ENCODE measurements at regions not wholly inside any gene's neighbourhood (a gene's known extent, or its start where the extent isn't known, plus 50 kb on each side); places are given as distances from the start of the nearest gene placed in this dataset.

GRCh38 chr3:24640330-24640877 is 145.8 kb upstream of the THRB start:
- no peaks in the 10 kb centered on the region for H3K9me3 Mint-ChIP-seq
- H3K4me1 Mint-ChIP-seq, result no peaks in the 10 kb centered on the region
- H3K27ac Mint-ChIP-seq, result no peak overlapping the region
- H3K4me3 Mint-ChIP-seq, result no peak overlapping the region
- ATAC-seq (ENCODE audit: low read depth) (no peak), DNase-seq (no peak)
- POLR2A ChIA-PET, result no interaction called here
- H3K36me3 Mint-ChIP-seq, result no peaks in the 10 kb centered on the region
- H3K27me3 Mint-ChIP-seq, result no peaks in the 10 kb centered on the region

- H3K27me3 Mint-ChIP-seq, result no peaks in the 10 kb centered on the region
- H3K27ac Mint-ChIP-seq, result no peak overlapping the region
- H3K4me3 Mint-ChIP-seq, result no peak overlapping the region
- H3K9me3 Mint-ChIP-seq, result no peaks in the 10 kb centered on the region
- no peak for ATAC-seq (ENCODE audit: low read depth)
- POLR2A ChIA-PET, result no interaction called here
- no peaks in the 10 kb centered on the region for H3K36me3 Mint-ChIP-seq
- H3K4me1 Mint-ChIP-seq, result no peaks in the 10 kb centered on the region
- no peak for DNase-seq
Measured at GRCh38 chr3:24641628-24642027, 147.0 kb upstream of the THRB start.

- Mint-ChIP-seq H3K27me3 (no peaks in the 10 kb centered on the region), H3K27ac (no peak overlapping the region), H3K4me1 (no peaks in the 10 kb centered on the region), H3K4me3 (no peak overlapping the region), H3K9me3 (no peaks in the 10 kb centered on the region), H3K36me3 (no peaks in the 10 kb centered on the region)
- DNase-seq (no peak), ATAC-seq (ENCODE audit: low read depth) (no peak)
- POLR2A ChIA-PET, result no interaction called here
Measured at GRCh38 chr3:24645047-24645446, 150.4 kb upstream of the THRB start.

- no peaks in the 10 kb centered on the region for H3K4me1 Mint-ChIP-seq
- POLR2A ChIA-PET, result no interaction called here
- no peak for ATAC-seq (ENCODE audit: low read depth)
- H3K36me3 Mint-ChIP-seq, result no peaks in the 10 kb centered on the region
- no peak overlapping the region for H3K4me3 Mint-ChIP-seq
- H3K27me3 Mint-ChIP-seq, result no peaks in the 10 kb centered on the region
- H3K27ac Mint-ChIP-seq, result no peak overlapping the region
- no peak for DNase-seq
- H3K9me3 Mint-ChIP-seq, result no peaks in the 10 kb centered on the region
Measured at GRCh38 chr3:24646790-24647189, 152.1 kb upstream of the THRB start.

- Mint-ChIP-seq H3K27me3 (peaks cover 2% of the 10 kb centered on the region), H3K27ac (no peak overlapping the region)
Measured at GRCh38 chr3:24648063-24648462, 153.4 kb upstream of the THRB start.

GRCh38 chr3:24650839-24651238 is 156.2 kb upstream of the THRB start:
- Mint-ChIP-seq H3K9me3 (peaks cover 1% of the 10 kb centered on the region), H3K4me1 (no peaks in the 10 kb centered on the region), H3K4me3 (no peak overlapping the region), H3K36me3 (no peaks in the 10 kb centered on the region), H3K27me3 (peaks cover 2% of the 10 kb centered on the region), H3K27ac (no peak overlapping the region)
- POLR2A ChIA-PET, result no interaction called here
- DNase-seq, result no peak
- ATAC-seq (ENCODE audit: low read depth), result no peak

More at GRCh38 chr3:24648063-24648462, 153.4 kb upstream of the THRB start:
- POLR2A ChIA-PET, result no interaction called here
- no peak for ATAC-seq (ENCODE audit: low read depth)
- no peaks in the 10 kb centered on the region for H3K36me3 Mint-ChIP-seq
- H3K4me1 Mint-ChIP-seq, result no peaks in the 10 kb centered on the region
- H3K4me3 Mint-ChIP-seq, result no peak overlapping the region
- no peak for DNase-seq
- H3K9me3 Mint-ChIP-seq, result no peaks in the 10 kb centered on the region

GRCh38 chr3:24657870-24658510 is 163.3 kb upstream of the THRB start:
- POLR2A ChIA-PET, result no interaction called here
- no peak overlapping the region for H3K27ac Mint-ChIP-seq
- DNase-seq (no peak), ATAC-seq (ENCODE audit: low read depth) (no peak)
- no peaks in the 10 kb centered on the region for H3K4me1 Mint-ChIP-seq
- peaks cover 4% of the 10 kb centered on the region for H3K27me3 Mint-ChIP-seq
- no peak overlapping the region for H3K4me3 Mint-ChIP-seq
- H3K36me3 Mint-ChIP-seq, result no peaks in the 10 kb centered on the region
- peaks cover 1% of the 10 kb centered on the region for H3K9me3 Mint-ChIP-seq

- no peaks in the 10 kb centered on the region for H3K4me1 Mint-ChIP-seq
- ATAC-seq (ENCODE audit: low read depth) (no peak), DNase-seq (no peak)
- POLR2A ChIA-PET, result no interaction called here
- H3K9me3 Mint-ChIP-seq, result peaks cover 1% of the 10 kb centered on the region
- no peaks in the 10 kb centered on the region for H3K36me3 Mint-ChIP-seq
- H3K27me3 Mint-ChIP-seq, result peaks cover 4% of the 10 kb centered on the region
- H3K27ac Mint-ChIP-seq, result no peak overlapping the region
- no peak overlapping the region for H3K4me3 Mint-ChIP-seq
Measured at GRCh38 chr3:24661175-24661584, 166.5 kb upstream of the THRB start.

- H3K9me3 Mint-ChIP-seq, result peaks cover 1% of the 10 kb centered on the region
- no peaks in the 10 kb centered on the region for H3K4me1 Mint-ChIP-seq
- no peak for DNase-seq
- H3K27ac Mint-ChIP-seq, result no peak overlapping the region
- no peak overlapping the region for H3K4me3 Mint-ChIP-seq
- H3K36me3 Mint-ChIP-seq, result no peaks in the 10 kb centered on the region
- POLR2A ChIA-PET, result no interaction called here
- H3K27me3 Mint-ChIP-seq, result peaks cover 3% of the 10 kb centered on the region
- ATAC-seq (ENCODE audit: low read depth), result no peak
Measured at GRCh38 chr3:24662449-24663345, 168.0 kb upstream of the THRB start.

- DNase-seq, result no peak
- Mint-ChIP-seq H3K4me1 (no peaks in the 10 kb centered on the region), H3K36me3 (no peaks in the 10 kb centered on the region), H3K9me3 (peaks cover 1% of the 10 kb centered on the region), H3K4me3 (no peak overlapping the region), H3K27ac (no peak overlapping the region), H3K27me3 (peaks cover 3% of the 10 kb centered on the region)
- no peak for ATAC-seq (ENCODE audit: low read depth)
- POLR2A ChIA-PET, result interaction anchor here (0.7 kb wide), 1 partner anchor 1568 kb away, joined by 3 read pairs; no protein-coding TSS in a partner anchor
Measured at GRCh38 chr3:24663406-24663805, 168.8 kb upstream of the THRB start.

GRCh38 chr3:24668039-24668438 is 173.4 kb upstream of the THRB start:
- Mint-ChIP-seq H3K4me1 (no peaks in the 10 kb centered on the region), H3K27me3 (peaks cover 14% of the 10 kb centered on the region), H3K4me3 (no peak overlapping the region), H3K9me3 (peaks cover 1% of the 10 kb centered on the region), H3K27ac (no peak overlapping the region), H3K36me3 (no peaks in the 10 kb centered on the region)
- ATAC-seq (ENCODE audit: low read depth) (no peak), DNase-seq (no peak)
- POLR2A ChIA-PET, result no interaction called here

- H3K27ac Mint-ChIP-seq, result no peak overlapping the region
- no peak overlapping the region for H3K4me3 Mint-ChIP-seq
- ATAC-seq (ENCODE audit: low read depth), result no peak
- H3K4me1 Mint-ChIP-seq, result no peaks in the 10 kb centered on the region
- DNase-seq, result no peak
- H3K36me3 Mint-ChIP-seq, result no peaks in the 10 kb centered on the region
- POLR2A ChIA-PET, result no interaction called here
- peaks cover 31% of the 10 kb centered on the region for H3K27me3 Mint-ChIP-seq
- H3K9me3 Mint-ChIP-seq, result peaks cover 2% of the 10 kb centered on the region
Measured at GRCh38 chr3:24670871-24671270, 176.2 kb upstream of the THRB start.

GRCh38 chr3:24673596-24673995 is 178.9 kb upstream of the THRB start:
- POLR2A ChIA-PET, result no interaction called here
- no peak overlapping the region for H3K27ac Mint-ChIP-seq
- peaks cover 2% of the 10 kb centered on the region for H3K9me3 Mint-ChIP-seq
- peaks cover 51% of the 10 kb centered on the region for H3K27me3 Mint-ChIP-seq
- no peak for DNase-seq
- no peak overlapping the region for H3K4me3 Mint-ChIP-seq
- H3K36me3 Mint-ChIP-seq, result no peaks in the 10 kb centered on the region
- peaks cover 8% of the 10 kb centered on the region for H3K4me1 Mint-ChIP-seq
- no peak for ATAC-seq (ENCODE audit: low read depth)

GRCh38 chr3:24674261-24674660 is 179.6 kb upstream of the THRB start:
- Mint-ChIP-seq H3K9me3 (peaks cover 2% of the 10 kb centered on the region), H3K4me1 (peaks cover 14% of the 10 kb centered on the region), H3K27me3 (peaks cover 56% of the 10 kb centered on the region), H3K36me3 (no peaks in the 10 kb centered on the region), H3K27ac (no peak overlapping the region), H3K4me3 (no peak overlapping the region)
- POLR2A ChIA-PET, result no interaction called here
- DNase-seq, result no peak
- no peak for ATAC-seq (ENCODE audit: low read depth)
